Renal pelvis (tissue), 1 donor: ENCODE measurements at regions not wholly inside any gene's neighbourhood (a gene's known extent, or its start where the extent isn't known, plus 50 kb on each side); places are given as distances from the start of the nearest gene placed in this dataset.

Source experiments
- DNase-seq: peaks from one replicate; pipeline ENCODE4 v3.0.0-alpha.2; 2013

DNA sequence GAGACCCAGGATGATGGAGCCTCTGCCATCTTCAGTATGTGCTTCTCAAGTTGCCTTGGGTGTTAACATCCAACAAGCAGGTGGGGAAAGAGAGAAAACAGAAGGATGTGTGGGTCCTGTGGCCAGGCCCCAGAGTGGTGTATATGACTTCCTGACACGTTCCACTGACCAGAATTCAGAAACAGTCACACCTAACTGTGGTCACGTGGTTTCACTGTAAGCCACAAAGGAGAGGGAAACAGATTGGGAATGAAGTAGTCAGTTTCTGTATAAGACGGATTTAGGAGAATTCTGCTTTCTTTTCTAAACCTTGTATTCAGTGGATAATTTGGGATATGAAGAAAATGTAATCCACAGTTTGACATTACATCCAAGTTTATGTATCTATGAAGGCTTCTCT lies 454.1 kb upstream of the IL12A start:
- DNase-seq: no peak

DNA sequence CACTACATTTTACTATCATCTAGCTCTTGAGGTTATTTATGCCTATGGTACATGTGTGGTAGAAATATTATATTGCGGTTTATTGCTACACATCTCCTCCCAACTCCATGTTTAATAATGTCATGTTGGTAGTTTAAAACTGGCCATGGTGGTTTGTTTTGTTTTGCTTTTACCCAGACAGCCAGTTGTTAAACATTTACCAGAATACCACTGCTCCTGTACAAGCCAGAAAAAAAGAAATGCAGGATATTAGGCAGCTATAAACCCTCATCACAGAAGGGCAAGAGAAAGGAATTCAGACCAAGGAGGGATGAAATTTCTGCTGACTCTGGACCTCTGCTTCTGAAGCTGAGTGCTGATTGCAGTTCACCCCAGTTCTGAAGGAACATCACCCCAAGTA lies 451.8 kb upstream of the IL12A start:
- DNase-seq: peak; percentile 11

DNA sequence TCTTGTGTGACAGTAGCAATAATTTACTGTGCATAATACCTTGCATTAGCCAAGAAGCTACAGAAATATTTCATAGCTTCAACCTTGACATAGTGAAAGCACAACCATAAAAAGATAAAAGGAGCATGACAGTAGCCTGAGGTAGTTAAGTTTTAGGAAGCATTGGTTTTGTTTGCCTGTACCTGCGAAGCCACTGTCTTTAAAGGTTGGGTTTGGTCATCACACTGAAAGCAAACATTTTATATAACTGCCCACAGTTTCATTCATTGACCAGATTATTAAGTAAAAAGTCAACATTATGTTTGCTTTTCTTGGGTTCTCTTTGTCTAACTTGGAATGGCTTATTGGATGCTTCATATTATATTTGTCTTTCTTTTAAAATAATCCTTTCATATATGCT lies 450.1 kb upstream of the IL12A start:
- DNase-seq: no peak

DNA sequence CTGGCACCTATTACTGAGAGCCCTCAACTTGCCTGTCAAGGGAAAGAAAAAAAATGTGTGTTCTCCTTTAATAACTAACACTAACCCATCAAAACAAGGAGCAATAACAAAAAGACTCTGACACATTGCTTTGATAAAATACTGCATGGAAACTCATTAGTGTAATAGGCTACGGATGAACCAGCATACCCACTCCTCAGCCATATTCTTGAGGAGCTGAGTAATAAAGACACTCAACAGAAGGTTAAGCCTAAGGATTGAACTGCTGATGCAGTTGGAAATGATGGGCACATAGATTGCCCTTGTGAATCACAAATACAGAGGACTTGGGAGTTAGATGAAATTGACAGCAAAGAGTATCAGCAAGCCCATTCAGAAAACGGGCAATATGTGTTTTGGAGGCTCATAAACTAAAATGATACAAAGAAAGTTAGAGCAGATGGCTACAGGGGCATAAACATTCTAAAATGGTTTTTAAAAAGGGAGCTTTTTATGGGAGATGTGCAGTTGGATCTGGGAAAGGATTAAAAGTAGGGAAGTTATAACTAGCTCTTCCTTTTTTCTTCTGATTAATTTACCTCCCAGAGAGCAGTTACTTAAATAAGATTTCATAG lies 447.6 kb upstream of the IL12A start:
- DNase-seq: no peak

DNA sequence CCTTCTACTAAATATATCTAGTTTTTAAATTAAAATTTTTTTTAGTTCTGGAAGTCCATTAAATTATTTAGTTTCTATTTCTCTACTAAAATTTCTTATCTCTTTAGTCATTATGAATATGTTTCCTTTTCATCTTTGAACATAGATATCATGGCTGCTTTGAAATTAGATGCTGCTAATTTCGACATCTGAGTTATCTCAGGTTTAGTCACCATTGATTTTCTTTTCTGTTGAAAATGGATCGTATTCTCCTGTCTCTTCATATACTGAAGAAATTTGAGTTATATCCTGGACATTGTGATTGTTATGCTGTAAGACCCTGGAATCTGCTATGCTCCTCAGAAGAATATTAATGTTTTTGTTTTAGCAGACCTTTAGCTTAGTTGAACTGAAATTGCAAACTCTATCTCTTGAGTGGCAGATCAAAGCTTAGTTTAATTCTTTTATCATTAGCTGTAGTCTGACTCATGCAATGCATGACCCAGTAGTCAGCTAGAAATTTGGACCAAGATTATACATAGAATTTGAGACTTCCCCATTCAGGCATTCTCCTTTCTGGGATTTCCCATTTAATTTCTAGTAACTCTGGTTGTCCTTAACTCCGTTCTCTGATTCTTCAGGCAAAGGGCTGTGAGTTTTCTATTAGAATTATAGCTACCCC lies 439.8 kb upstream of the IL12A start:
- no peak for DNase-seq

DNA sequence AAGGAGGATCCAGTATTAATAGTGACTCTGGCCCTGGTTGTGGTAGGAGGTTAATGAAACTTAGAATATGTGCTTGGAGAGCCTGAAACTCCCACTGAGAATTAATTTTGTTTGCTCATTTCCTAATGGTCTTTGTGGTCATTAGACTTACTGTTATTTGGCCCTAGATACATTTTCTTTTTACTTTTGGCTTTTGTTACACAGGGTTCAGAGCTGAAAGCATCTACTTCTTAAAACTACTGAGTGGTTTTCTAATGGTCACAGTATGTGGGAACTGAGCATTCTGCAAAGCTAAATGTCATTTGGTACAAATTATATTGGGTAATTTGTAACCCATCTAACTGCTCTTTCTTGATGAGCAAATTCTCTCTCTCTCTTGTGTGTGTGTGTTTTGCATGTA lies 433.4 kb upstream of the IL12A start:
- no peak for DNase-seq

DNA sequence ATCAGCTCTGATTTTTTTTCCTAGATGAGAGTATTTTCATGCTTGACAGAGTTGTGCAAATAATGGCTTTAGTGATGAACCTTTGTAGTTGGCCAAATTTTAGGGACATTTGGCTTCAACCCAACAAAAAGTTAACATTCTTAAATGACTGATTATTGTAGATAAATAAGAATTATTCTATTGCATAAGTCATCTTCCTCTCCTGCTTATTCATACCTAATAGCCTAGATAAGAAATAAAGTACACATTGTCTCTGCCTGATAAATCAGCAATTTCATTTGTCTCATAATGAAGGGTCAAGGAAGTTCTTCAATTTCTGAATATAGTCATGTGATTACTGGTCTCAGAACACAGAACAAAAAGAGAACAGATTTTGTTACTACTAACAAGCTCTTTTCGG lies 428.9 kb upstream of the IL12A start:
- DNase-seq: no peak

DNA sequence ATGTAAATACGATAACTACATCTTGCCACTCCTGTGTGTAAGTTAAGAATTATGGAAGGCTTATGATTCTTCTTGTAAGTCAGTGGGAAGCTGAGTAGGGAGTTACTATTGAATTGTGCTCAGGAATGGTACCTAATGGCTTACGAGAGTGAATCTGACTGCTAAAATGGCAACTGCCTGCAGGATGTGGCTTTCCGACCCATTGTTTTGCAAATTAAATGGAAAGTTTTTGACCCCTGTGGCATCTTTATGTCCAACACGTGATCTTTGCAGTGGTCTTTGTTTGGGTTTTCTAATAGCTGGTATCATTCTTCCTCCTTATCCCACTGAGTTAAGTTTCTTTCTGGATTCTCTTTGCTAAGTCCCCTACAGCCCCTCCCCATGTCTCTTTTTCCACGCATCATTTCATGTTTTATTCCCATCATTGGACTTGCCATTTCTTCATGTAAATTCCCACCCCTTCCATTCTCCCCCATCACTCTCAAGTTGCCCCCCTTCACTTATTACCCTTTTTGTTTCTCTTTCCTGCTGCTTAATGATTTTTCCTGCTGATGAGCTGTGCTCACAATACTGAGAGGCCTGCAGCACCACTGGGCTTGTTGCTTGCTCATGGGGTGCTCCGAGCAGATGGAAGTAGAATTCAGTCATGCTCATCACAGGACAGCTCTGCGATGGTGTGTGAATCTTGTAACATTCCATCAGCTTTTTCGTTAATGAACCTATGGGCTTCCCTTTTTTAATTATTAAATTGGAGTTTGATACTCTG lies 428.2 kb upstream of the IL12A start:
- no peak for DNase-seq

DNA sequence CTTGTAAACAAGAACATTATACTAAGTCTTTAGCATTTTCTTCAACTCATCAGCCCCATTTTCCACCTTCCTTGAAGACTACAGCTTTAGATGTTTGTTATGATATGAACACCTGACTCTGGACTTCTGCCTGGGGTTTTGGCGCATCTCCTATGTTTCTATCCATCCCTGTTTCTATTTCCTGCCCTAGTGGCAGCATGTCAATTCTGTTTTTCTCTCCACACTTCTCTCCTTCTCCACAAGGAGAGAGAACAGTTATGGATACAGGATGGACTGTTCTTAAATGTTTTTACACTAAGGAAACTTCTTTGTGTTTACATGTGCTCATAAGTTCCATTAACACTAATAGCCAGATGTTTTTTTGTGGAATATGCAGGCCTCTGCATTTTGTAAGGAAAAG lies 423.3 kb upstream of the IL12A start:
- DNase-seq: no peak

DNA sequence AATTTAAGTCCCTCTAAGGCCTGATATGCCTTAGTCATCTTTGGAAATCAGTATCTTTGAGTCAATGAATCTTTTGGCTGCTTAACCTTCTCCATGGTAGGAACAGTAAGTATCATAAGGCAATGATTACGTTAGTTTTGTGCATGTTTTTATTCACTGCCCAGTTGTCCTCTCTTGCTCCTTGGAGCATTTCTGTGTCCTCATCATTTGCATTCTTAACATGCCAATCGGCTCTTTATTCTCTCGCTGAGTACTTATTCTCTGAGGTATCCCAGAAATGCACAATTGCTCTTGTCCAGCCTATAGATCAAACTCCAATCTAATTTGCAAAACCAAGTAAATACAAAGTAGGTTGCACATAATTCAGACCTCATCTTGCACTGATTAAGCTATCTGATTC lies 405.0 kb upstream of the IL12A start:
- DNase-seq: no peak

DNA sequence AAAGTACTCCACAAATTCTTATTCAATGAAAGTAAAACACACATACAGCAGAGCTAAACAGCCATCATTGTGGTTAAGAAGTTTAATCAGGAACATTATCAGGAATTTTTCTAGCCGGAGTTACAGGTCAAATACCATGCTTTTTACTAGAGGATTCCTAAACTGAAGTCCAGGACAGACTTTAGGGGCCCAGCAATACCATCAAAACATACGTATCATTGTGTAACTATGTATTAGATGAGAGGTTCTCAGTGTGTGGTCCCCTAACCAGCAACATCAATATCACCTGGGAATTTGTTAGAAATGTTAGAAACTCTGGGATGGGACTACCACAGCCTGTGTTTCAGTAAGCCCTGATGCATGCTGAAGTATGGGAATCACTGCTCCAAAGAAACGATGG lies 404.2 kb upstream of the IL12A start:
- DNase-seq: no peak

DNA sequence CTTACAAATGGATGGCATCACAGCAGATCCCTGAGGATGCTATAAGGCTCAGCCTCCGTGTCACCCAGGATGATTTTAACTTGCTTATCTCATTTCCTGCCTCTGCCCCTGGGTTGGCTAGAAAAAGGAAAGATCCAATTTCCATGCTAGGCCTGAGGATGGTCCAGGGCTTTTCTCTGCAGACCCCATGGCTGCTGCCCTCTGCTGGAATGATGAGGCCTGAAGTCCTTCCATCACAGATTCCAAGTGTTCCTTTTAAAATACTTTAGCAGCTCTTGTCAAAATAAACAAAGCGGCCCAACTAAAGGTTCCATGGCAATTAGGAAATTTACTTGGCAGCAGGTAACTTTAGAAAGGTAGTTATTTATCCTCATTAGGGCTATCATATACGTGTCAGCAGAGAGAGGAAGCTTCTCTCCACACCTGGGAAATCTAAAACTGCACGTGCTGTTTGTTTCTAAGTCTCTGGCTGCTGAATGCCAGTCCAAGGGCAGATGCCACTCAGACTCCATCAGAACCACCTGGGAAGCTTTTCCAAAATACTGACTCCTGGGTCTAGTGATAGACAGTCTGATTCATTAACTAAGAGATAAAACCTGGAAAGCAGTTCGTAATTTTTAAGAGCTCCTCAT lies 401.9 kb upstream of the IL12A start:
- peak; percentile 49 for DNase-seq

DNA sequence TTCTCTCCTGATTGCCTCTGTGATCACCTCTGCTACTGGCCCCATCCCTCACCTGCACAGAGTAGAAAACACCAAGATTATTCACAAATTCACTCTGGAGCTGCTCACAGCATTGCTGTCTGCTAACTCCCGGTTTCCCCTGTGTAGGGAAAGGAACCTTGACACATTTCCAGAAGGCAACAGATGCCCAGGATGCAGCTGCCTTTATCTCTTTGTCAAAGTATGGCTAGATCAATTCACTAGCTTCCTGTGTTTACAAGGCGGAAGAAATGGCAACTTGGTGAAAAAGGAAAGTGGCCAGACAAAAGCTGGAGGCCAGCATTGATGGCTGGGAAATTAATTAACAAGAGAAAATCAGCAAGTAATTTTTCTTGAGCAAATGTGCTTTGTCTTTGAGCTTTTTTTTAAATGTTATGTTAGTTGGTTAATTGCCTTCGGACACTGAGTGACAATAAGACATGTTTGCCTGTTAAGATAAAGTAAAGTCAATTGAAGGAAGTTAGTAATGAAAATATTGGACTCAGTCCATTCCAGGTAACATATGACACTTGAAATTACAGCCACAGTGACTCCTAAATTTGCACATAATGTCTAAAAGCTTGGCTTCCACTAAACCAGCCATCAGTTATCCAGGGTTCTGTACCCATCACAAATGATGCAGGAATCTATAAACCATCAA lies 394.6 kb upstream of the IL12A start:
- DNase-seq: no peak

DNA sequence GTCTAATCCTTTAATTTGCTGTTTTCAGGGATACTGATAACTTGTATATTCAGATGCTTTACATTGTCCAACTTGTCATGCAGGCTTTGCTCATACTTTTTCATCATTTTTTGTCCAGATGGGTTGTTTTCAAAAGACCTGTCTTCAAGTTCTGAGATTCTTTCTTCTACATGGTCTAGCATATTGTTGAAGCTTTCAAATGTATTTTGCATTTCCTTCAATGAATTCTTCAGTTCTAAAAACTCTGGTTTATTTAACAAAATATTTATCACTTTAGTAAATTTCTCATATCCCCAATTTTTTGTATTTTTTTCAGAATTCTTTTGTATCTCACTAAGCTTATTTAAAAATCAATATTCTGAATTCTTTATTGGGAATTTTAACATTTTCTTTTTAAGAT lies 388.3 kb upstream of the IL12A start:
- DNase-seq: no peak

DNA sequence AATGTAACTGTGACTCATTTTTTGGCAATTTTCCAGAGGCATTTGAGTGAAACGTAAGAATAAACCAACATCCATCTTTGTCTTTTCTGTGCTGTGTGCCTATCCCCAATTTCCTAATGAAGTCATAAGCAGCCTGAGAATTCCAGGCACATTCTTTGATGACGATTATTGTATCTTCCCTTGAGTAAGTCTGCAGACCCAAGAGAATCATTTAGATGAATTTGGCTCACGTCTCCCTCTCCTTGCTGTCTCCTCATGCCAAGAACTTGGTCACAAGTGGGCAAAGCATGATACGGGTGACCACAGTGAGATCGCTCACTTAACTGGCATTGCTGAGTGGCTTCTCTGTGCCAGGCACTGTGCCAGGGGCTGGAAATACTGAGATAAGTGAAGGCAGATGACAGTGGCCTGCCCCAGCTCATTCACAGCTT lies 384.5 kb upstream of the IL12A start:
- DNase-seq: no peak

DNA sequence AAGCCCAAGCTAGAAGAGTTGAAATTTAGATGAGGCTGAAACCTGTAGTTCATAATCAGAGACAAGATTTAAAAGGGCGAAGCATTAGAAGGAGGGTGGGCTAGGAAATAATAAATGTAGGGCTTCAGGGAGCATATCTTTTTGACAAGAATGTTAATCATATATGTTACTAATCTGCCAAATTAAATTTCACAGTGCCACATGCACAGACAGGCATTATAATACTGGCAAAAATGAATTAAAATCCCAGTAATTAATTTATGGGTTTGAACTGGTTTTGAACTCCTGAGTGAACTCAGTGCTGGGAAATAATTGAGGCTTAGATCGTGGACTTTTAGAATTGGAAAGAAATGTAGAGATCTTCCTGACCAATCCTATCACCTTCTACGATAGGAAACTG lies 383.5 kb upstream of the IL12A start:
- no peak for DNase-seq

DNA sequence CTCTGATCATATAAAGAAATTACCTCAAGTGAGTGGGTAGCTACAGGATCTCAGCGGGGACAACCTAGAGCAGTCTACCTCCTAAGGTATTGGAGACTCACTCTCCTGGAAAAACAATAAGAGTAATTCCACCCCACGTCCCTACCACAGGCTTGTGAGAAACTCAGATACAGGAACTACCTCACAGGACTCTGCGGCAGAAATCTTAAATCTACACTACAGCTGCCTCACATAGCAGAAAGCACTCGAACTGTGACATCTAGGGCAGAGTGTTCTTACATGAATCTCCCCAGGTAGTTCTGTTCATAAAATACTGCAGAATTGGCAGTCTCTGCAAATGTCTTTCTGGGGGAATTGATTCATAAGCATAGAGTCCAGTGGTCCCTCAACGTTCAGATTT lies 382.9 kb upstream of the IL12A start:
- DNase-seq: no peak

DNA sequence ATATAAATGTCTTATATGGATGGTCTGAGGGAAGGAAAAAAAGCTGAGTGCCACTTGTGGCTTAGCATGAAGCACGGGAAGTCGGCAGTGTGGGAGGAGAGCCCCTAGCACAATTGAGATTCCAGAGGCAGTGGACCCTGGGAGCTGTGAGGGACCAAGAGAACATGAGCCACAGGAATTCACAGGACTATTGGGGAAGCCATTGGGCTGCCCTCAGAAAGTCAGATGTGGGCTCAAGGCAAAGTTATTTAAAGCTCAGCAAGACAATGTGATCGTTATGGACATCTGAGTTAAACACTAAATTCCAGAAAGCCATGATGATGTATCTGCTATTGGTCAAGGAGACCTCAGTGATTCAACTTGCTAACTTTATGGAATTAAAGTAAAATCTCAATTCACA lies 380.8 kb upstream of the IL12A start:
- no peak for DNase-seq

DNA sequence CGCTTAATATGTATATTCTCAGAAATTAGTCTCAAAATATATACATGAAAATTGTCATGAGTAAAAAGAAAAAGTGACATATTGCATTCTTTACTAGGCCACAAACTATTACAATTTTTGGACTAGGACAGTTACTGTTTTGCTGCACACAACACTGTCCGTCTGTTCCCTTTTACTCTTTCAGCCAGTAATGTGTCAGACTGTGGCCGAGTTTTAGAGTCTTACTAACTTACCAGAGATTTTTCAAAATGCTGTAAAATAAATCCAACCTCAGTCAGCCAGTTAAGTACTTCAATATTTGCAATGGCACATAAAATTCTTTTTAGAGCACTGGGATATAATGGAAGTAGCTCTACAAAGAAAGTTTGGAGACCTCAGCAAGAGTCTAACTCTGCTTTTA lies 380.3 kb upstream of the IL12A start:
- no peak for DNase-seq

DNA sequence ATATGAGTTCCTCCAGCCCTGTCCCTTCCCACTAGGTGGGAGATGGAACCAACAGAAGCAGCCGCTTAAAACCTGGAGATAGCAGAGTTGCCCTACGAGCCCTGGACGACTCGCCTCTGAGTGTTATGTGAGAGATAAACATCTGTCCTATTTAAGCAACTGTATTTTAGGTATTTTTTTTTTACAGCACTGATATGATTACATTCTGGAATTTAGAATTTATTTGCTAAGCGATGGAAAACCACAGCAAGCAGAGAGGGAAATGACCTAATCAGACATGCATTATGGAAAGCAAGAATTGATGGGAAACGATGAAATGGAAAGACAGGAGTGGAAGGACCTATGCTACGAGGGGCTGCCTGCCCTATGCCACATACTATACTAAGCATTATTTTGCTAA lies 379.0 kb upstream of the IL12A start:
- DNase-seq: no peak

DNA sequence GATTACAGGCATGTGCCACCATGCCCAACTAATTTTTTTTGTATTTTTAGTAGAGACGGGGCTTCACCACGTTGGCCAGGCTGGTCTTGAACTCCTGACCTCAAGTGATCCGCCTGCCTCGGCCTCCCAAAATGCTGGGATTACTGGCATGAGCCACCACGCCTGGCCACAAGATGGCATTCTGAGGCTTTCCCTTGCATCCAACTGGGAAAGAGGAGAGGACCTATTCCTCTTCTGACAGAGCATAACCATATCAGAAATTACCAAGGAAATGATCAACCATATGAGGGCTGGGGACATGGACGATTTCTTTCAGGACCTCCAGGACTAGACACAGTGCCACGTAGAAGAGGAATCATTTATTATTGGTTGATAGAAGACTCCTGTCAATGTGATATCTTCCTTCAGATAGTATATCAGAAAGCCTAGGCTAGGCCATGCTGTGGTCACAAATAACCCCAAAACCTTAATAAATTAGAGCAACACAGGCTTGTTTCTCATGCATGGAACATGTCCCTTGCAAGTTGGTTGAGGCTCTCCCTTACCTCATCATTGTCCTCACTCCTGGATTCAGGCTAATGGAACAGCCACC lies 372.3 kb upstream of the IL12A start:
- DNase-seq: no peak

DNA sequence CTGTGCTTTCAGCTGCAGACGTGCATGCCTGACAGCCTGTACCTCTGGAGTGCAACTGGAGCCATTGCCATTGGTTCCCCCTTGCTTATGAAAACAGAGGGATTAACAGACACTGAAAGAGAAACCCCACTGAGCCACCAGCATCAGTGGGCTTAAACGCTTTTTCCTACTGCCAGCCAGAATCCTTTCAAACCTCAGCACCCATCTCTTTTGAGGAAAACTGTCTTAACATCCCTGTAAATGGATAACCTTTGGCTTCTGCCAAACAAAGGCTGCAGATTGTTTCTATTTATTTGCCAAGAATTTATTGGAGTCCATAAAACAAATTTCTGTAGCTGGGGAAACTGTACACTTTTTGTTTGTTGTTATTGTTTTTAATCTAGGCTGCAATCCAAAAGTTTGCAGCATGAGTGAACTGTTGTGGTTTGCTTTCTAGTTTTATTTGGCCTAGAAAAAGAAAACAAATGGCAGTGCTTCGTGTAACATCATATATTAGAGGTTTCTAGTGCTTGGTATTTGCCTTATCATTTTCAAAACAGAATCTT lies 369.2 kb upstream of the IL12A start:
- DNase-seq: peak; percentile 76
